ENCODE measurements at regions not wholly inside any gene's neighbourhood (a gene's known extent, or its start where the extent isn't known, plus 50 kb on each side); places are given as distances from the start of the nearest gene placed in this dataset.

DNA sequence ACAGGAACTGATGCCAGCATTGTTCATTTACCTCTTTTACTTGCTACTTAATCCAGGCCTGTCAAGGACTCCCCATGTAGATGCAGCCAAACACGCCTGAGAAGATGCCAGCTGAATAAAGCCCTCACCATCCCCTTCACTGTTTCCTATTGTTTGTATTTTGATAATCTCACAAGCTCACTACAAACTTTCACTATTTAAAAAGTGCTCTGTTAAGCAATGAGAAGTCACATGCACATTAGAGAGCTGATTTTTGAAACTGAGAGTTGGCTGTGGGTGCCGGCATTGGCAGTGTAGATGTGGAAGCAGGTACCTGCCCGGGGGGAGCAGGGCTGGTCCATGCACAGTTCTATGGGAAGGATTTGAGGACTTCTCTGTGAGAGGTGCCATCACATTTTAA, 169.8 kb upstream of the GRB10 start:
- TF ChIP-seq, protein P1, sequence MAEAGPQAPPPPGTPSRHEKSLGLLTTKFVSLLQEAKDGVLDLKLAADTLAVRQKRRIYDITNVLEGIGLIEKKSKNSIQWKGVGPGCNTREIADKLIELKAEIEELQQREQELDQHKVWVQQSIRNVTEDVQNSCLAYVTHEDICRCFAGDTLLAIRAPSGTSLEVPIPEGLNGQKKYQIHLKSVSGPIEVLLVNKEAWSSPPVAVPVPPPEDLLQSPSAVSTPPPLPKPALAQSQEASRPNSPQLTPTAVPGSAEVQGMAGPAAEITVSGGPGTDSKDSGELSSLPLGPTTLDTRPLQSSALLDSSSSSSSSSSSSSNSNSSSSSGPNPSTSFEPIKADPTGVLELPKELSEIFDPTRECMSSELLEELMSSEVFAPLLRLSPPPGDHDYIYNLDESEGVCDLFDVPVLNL (CRISPR knock-in tag; IDR thresholded peaks at IDR 0.05; ENCODE audit: borderline replicate concordance, low read depth), result no peak
- TF ChIP-seq, protein P2, sequence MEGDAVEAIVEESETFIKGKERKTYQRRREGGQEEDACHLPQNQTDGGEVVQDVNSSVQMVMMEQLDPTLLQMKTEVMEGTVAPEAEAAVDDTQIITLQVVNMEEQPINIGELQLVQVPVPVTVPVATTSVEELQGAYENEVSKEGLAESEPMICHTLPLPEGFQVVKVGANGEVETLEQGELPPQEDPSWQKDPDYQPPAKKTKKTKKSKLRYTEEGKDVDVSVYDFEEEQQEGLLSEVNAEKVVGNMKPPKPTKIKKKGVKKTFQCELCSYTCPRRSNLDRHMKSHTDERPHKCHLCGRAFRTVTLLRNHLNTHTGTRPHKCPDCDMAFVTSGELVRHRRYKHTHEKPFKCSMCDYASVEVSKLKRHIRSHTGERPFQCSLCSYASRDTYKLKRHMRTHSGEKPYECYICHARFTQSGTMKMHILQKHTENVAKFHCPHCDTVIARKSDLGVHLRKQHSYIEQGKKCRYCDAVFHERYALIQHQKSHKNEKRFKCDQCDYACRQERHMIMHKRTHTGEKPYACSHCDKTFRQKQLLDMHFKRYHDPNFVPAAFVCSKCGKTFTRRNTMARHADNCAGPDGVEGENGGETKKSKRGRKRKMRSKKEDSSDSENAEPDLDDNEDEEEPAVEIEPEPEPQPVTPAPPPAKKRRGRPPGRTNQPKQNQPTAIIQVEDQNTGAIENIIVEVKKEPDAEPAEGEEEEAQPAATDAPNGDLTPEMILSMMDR (IDR thresholded peaks at IDR 0.05), result no peak
- TF ChIP-seq SMAD4 (CRISPR knock-in tag; IDR thresholded peaks at IDR 0.05), result no peak
- TF ChIP-seq ZNF317 (CRISPR knock-in tag; IDR thresholded peaks at IDR 0.05; ENCODE audit: borderline replicate concordance, low read depth), result no peak
- TF ChIP-seq, protein P3, sequence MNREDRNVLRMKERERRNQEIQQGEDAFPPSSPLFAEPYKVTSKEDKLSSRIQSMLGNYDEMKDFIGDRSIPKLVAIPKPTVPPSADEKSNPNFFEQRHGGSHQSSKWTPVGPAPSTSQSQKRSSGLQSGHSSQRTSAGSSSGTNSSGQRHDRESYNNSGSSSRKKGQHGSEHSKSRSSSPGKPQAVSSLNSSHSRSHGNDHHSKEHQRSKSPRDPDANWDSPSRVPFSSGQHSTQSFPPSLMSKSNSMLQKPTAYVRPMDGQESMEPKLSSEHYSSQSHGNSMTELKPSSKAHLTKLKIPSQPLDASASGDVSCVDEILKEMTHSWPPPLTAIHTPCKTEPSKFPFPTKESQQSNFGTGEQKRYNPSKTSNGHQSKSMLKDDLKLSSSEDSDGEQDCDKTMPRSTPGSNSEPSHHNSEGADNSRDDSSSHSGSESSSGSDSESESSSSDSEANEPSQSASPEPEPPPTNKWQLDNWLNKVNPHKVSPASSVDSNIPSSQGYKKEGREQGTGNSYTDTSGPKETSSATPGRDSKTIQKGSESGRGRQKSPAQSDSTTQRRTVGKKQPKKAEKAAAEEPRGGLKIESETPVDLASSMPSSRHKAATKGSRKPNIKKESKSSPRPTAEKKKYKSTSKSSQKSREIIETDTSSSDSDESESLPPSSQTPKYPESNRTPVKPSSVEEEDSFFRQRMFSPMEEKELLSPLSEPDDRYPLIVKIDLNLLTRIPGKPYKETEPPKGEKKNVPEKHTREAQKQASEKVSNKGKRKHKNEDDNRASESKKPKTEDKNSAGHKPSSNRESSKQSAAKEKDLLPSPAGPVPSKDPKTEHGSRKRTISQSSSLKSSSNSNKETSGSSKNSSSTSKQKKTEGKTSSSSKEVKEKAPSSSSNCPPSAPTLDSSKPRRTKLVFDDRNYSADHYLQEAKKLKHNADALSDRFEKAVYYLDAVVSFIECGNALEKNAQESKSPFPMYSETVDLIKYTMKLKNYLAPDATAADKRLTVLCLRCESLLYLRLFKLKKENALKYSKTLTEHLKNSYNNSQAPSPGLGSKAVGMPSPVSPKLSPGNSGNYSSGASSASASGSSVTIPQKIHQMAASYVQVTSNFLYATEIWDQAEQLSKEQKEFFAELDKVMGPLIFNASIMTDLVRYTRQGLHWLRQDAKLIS (CRISPR knock-in tag; IDR thresholded peaks at IDR 0.05; ENCODE audit: borderline replicate concordance), result no peak
- TF ChIP-seq KAT7 (CRISPR knock-in tag; IDR thresholded peaks at IDR 0.05; ENCODE audit: borderline replicate concordance), result no peak
- no peak for TF ChIP-seq SP1 (CRISPR knock-in tag; conservative IDR thresholded peaks at IDR 0.05)
- TF ChIP-seq, protein P4, sequence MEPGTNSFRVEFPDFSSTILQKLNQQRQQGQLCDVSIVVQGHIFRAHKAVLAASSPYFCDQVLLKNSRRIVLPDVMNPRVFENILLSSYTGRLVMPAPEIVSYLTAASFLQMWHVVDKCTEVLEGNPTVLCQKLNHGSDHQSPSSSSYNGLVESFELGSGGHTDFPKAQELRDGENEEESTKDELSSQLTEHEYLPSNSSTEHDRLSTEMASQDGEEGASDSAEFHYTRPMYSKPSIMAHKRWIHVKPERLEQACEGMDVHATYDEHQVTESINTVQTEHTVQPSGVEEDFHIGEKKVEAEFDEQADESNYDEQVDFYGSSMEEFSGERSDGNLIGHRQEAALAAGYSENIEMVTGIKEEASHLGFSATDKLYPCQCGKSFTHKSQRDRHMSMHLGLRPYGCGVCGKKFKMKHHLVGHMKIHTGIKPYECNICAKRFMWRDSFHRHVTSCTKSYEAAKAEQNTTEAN (CRISPR knock-in tag; IDR thresholded peaks at IDR 0.05), result no peak
- TF ChIP-seq, protein P5, sequence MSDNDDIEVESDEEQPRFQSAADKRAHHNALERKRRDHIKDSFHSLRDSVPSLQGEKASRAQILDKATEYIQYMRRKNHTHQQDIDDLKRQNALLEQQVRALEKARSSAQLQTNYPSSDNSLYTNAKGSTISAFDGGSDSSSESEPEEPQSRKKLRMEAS (CRISPR knock-in tag; IDR thresholded peaks at IDR 0.05), result no peak
- TF ChIP-seq CREB1 (CRISPR knock-in tag; IDR thresholded peaks at IDR 0.05), result no peak
- no peak for TF ChIP-seq ZNF263 (CRISPR knock-in tag; IDR thresholded peaks at IDR 0.05; ENCODE audit: low read depth)

Data from WTC11 (cell line).